Gastrocnemius medialis (tissue), 4 donors: ENCODE measurements at regions not wholly inside any gene's neighbourhood (a gene's known extent, or its start where the extent isn't known, plus 50 kb on each side); places are given as distances from the start of the nearest gene placed in this dataset.

Experiments
- ATAC-seq, 2 donors: fragments of 150-250 bp; one replicate each; pipeline ENCODE4 v1.9.1; 2016
- DNase-seq, 2 donors: peaks; one replicate each; pipeline ENCODE4 v3.0.0-alpha.2; 2019
- H3K27ac ChIP-seq, 4 donors: fragments of 200-600 bp; sonication (generic); 1 replicate in 1 of 4; 2 replicates in 3 of 4; pipeline ENCODE4 v1.5.1; 2016 to 2018; ENCODE audit warnings: mild to moderate bottlenecking in 2 of 4, moderate library complexity in 1 of 4
- H3K27me3 ChIP-seq, 3 donors: fragments of 200-600 bp; sonication (generic) in 2 of 3; 1 replicate in 1 of 3; 2 replicates in 2 of 3; pipeline versions ENCODE4 v1.5.1 to v1.6.0; 2016 to 2019; ENCODE audit warnings: mild to moderate bottlenecking in 1 of 3, moderate library complexity in 1 of 3
- H3K36me3 ChIP-seq, 2 donors: fragments of 200-600 bp; sonication (generic) in 1 of 2; one replicate each; pipeline ENCODE4 v1.5.1; 2017 to 2018
- H3K4me1 ChIP-seq, 2 donors: fragments of 200-600 bp; sonication (generic) in 1 of 2; one replicate each; pipeline ENCODE4 v1.5.1; 2016 to 2017; ENCODE audit warnings: mild to moderate bottlenecking in 2 of 2
- H3K4me3 ChIP-seq, 4 donors: fragments of 200-600 bp; sonication (generic) in 3 of 4; 1 replicate in 1 of 4; 2 replicates in 3 of 4; pipeline ENCODE4 v1.5.1; 2016 to 2019; ENCODE audit warnings: mild to moderate bottlenecking in 2 of 4
- H3K9me3 ChIP-seq, 3 donors: fragments of 200-600 bp; sonication (generic) in 2 of 3; 1 replicate in 1 of 3; 2 replicates in 2 of 3; pipeline ENCODE4 v1.5.1; 2016 to 2019
- CTCF ChIP-seq, 5 experiments: fragments of 450-650 bp in 3 of 5; fragments of 200-600 bp in 2 of 5; sonication (generic) in 2 of 5; IDR thresholded peaks in 4 of 5; conservative IDR thresholded peaks in 1 of 5; 1 replicate in 4 of 5; 2 replicates in 1 of 5; pipeline ENCODE4 v1.5.1; 2016 to 2019; ENCODE audit warnings: antibody characterized with exemption in 5 of 5, mild to moderate bottlenecking in 3 of 5, moderate library complexity in 3 of 5
- POLR2A ChIP-seq, 2 donors: fragments of 450-650 bp; IDR thresholded peaks; one replicate each; pipeline ENCODE4 v1.6.1; 2017; ENCODE audit warnings: antibody characterized with exemption in 2 of 2, mild to moderate bottlenecking in 2 of 2, moderate library complexity in 2 of 2
- in situ Hi-C, 4 donors: fragments of 200-750 bp; cut with MboI; loops; one replicate each; pipeline versions ENCODE4 v1.15.0 to v1.8.0; 2017; ENCODE audit warnings: low sequenced_read_pairs in 4 of 4
- intact Hi-C: fragments of 100-400 bp; cut with DNase I; formaldehyde crosslinking; loops from one replicate; pipeline ENCODE4 v1.15.1; 2023; ENCODE audit warnings: low total_unique reads

- no peak for DNase-seq
- in situ Hi-C loops (no loop called here), intact Hi-C loops (no loop called here)
- ATAC-seq, result no peak
- H3K27me3 ChIP-seq, result no peaks in the 10 kb centered on the region
- H3K4me3 ChIP-seq, result no peak overlapping the region
- TF ChIP-seq POLR2A (IDR thresholded peaks at IDR 0.05), result no peak
- TF ChIP-seq CTCF (IDR thresholded peaks at IDR 0.05 in 4 of 5, conservative IDR thresholded peaks at IDR 0.05 in 1 of 5), result no peak
- H3K4me1 ChIP-seq, result peaks cover 27 to 32% of the 10 kb centered on the region in 2 donors
- no peaks in the 10 kb centered on the region for H3K36me3 ChIP-seq
- no peaks in the 10 kb centered on the region for H3K9me3 ChIP-seq
- no peak overlapping the region for H3K27ac ChIP-seq
Measured at GRCh38 chr13:74084375-74084935, 49.7 kb downstream of the KLF12 start.

- intact Hi-C loops, result no loop called here
- no peak overlapping the region for H3K27ac ChIP-seq
- DNase-seq, result no peak
- no peaks in the 10 kb centered on the region for H3K27me3 ChIP-seq
- in situ Hi-C loops, result no loop called here
- no peaks in the 10 kb centered on the region for H3K36me3 ChIP-seq
- ATAC-seq, result no peak
- H3K4me1 ChIP-seq, result peaks cover 23 to 33% of the 10 kb centered on the region in 2 donors
- no peaks in the 10 kb centered on the region for H3K9me3 ChIP-seq
- TF ChIP-seq CTCF (IDR thresholded peaks at IDR 0.05 in 4 of 5, conservative IDR thresholded peaks at IDR 0.05 in 1 of 5) (no peak), POLR2A (IDR thresholded peaks at IDR 0.05) (no peak)
- H3K4me3 ChIP-seq, result no peak overlapping the region
Measured at GRCh38 chr13:74082741-74083160, 51.5 kb downstream of the KLF12 start.

GRCh38 chr13:74080762-74081161 lies 53.4 kb downstream of the KLF12 start:
- TF ChIP-seq POLR2A (IDR thresholded peaks at IDR 0.05), result no peak
- TF ChIP-seq CTCF (IDR thresholded peaks at IDR 0.05 in 4 of 5, conservative IDR thresholded peaks at IDR 0.05 in 1 of 5), result no peak
- intact Hi-C loops, result no loop called here

GRCh38 chr13:74077792-74078191 lies 56.4 kb downstream of the KLF12 start:
- no peak for ATAC-seq
- no peak overlapping the region for H3K4me3 ChIP-seq

More at GRCh38 chr13:74080762-74081161, 53.4 kb downstream of the KLF12 start:
- no peak for ATAC-seq
- Histone ChIP-seq H3K4me1 (peaks cover 15 to 29% of the 10 kb centered on the region in 2 donors), H3K27ac (no peak overlapping the region), H3K9me3 (no peaks in the 10 kb centered on the region), H3K27me3 (no peaks in the 10 kb centered on the region), H3K4me3 (no peak overlapping the region), H3K36me3 (no peaks in the 10 kb centered on the region)
- in situ Hi-C loops, result no loop called here
- DNase-seq, result no peak

More at GRCh38 chr13:74077792-74078191, 56.4 kb downstream of the KLF12 start:
- H3K36me3 ChIP-seq, result no peaks in the 10 kb centered on the region
- H3K9me3 ChIP-seq, result no peaks in the 10 kb centered on the region
- H3K27ac ChIP-seq, result no peak overlapping the region
- no peaks in the 10 kb centered on the region for H3K27me3 ChIP-seq
- TF ChIP-seq POLR2A (IDR thresholded peaks at IDR 0.05) (no peak), CTCF (IDR thresholded peaks at IDR 0.05 in 4 of 5, conservative IDR thresholded peaks at IDR 0.05 in 1 of 5) (no peak)
- DNase-seq, result no peak
- in situ Hi-C loops (no loop called here), intact Hi-C loops (no loop called here)
- H3K4me1 ChIP-seq, result peaks cover 33 to 42% of the 10 kb centered on the region in 2 donors
